ENCODE measurements at regions not wholly inside any gene's neighbourhood (a gene's known extent, or its start where the extent isn't known, plus 50 kb on each side); places are given as distances from the start of the nearest gene placed in this dataset.

GRCh38 chr2:220560192-220560591, 932.8 kb downstream of the SLC4A3 start:
- H3K27me3 ChIP-seq: no peaks in the 10 kb centered on the region; the same call in 1 of the 2 replicates
- H3K36me3 ChIP-seq: no peaks in the 10 kb centered on the region
- H3K27ac ChIP-seq: no peak overlapping the region
- TF ChIP-seq Cebpa-rat (IDR thresholded peaks at IDR 0.05): no peak
- H3K9ac ChIP-seq: no peak overlapping the region
- no peak overlapping the region for H3K4me3 ChIP-seq
- H3K4me1 ChIP-seq: 0 out of 2 replicates have a peak, but pooled peaks cover 5% of the 10 kb centered on the region
- H4K20me1 ChIP-seq: no peaks in the 10 kb centered on the region
- H3K9me3 ChIP-seq: no peaks in the 10 kb centered on the region
- H3K4me2 ChIP-seq: no peak overlapping the region

GRCh38 chr2:220562375-220563140, 935.1 kb downstream of the SLC4A3 start:
- TF ChIP-seq Cebpa-rat (IDR thresholded peaks at IDR 0.05): no peak
- Histone ChIP-seq H3K9ac (no peak overlapping the region), H3K27ac (no peak overlapping the region), H4K20me1 (no peaks in the 10 kb centered on the region), H3K4me3 (no peak overlapping the region), H3K4me2 (no peak overlapping the region), H3K4me1 (no peaks in the 10 kb centered on the region), H3K9me3 (no peaks in the 10 kb centered on the region), H3K36me3 (no peaks in the 10 kb centered on the region), H3K27me3 (no peaks in the 10 kb centered on the region; the same call in 1 of the 2 replicates)

- H3K9me3 ChIP-seq: no peaks in the 10 kb centered on the region
- H3K4me1 ChIP-seq: no peaks in the 10 kb centered on the region
- no peaks in the 10 kb centered on the region for H4K20me1 ChIP-seq
- no peak overlapping the region for H3K27ac ChIP-seq
- no peak overlapping the region for H3K4me3 ChIP-seq
- no peak overlapping the region for H3K9ac ChIP-seq
- no peaks in the 10 kb centered on the region; the same call in 1 of the 2 replicates for H3K27me3 ChIP-seq
- TF ChIP-seq Cebpa-rat (IDR thresholded peaks at IDR 0.05): no peak
- no peak overlapping the region for H3K4me2 ChIP-seq
- no peaks in the 10 kb centered on the region for H3K36me3 ChIP-seq
These were observed 940.9 kb downstream of the SLC4A3 start for GRCh38 chr2:220568296-220568695.

- Histone ChIP-seq H3K27me3 (no peaks in the 10 kb centered on the region; the same call in 1 of the 2 replicates), H3K36me3 (no peaks in the 10 kb centered on the region), H3K4me1 (no peaks in the 10 kb centered on the region), H3K9ac (no peak overlapping the region), H3K4me2 (no peak overlapping the region), H3K4me3 (no peak overlapping the region), H3K27ac (no peak overlapping the region), H4K20me1 (no peaks in the 10 kb centered on the region), H3K9me3 (no peaks in the 10 kb centered on the region)
- TF ChIP-seq Cebpa-rat (IDR thresholded peaks at IDR 0.05): no peak
These were observed 941.9 kb downstream of the SLC4A3 start for GRCh38 chr2:220569112-220569897.

GRCh38 chr2:220572385-220572784, 945.0 kb downstream of the SLC4A3 start:
- Histone ChIP-seq H3K27me3 (no peaks in the 10 kb centered on the region), H4K20me1 (no peaks in the 10 kb centered on the region), H3K4me1 (no peaks in the 10 kb centered on the region), H3K27ac (no peak overlapping the region), H3K9ac (no peak overlapping the region), H3K36me3 (no peaks in the 10 kb centered on the region), H3K4me3 (no peak overlapping the region), H3K9me3 (no peaks in the 10 kb centered on the region), H3K4me2 (no peak overlapping the region)
- no peak for TF ChIP-seq Cebpa-rat (IDR thresholded peaks at IDR 0.05)

- no peak overlapping the region for H3K4me2 ChIP-seq
- H3K9me3 ChIP-seq: no peaks in the 10 kb centered on the region
- H4K20me1 ChIP-seq: no peaks in the 10 kb centered on the region
- no peak overlapping the region for H3K4me3 ChIP-seq
- TF ChIP-seq Cebpa-rat (IDR thresholded peaks at IDR 0.05): no peak
- no peaks in the 10 kb centered on the region for H3K4me1 ChIP-seq
- no peak overlapping the region for H3K27ac ChIP-seq
- H3K36me3 ChIP-seq: no peaks in the 10 kb centered on the region
- H3K27me3 ChIP-seq: no peaks in the 10 kb centered on the region
- no peak overlapping the region for H3K9ac ChIP-seq
These were observed 946.6 kb downstream of the SLC4A3 start for GRCh38 chr2:220574038-220574437.

- no peaks in the 10 kb centered on the region for H4K20me1 ChIP-seq
- no peaks in the 10 kb centered on the region for H3K36me3 ChIP-seq
- H3K27me3 ChIP-seq: no peaks in the 10 kb centered on the region
- H3K9me3 ChIP-seq: no peaks in the 10 kb centered on the region
- H3K27ac ChIP-seq: no peak overlapping the region
- no peak overlapping the region for H3K4me2 ChIP-seq
- no peaks in the 10 kb centered on the region for H3K4me1 ChIP-seq
- H3K4me3 ChIP-seq: no peak overlapping the region
- no peak for TF ChIP-seq Cebpa-rat (IDR thresholded peaks at IDR 0.05)
- no peak overlapping the region for H3K9ac ChIP-seq
These were observed 948.5 kb downstream of the SLC4A3 start for GRCh38 chr2:220575963-220576362.

GRCh38 chr2:220579452-220579851, 952.0 kb downstream of the SLC4A3 start:
- Histone ChIP-seq H3K9me3 (no peaks in the 10 kb centered on the region), H3K4me2 (no peak overlapping the region), H3K9ac (no peak overlapping the region), H3K36me3 (no peaks in the 10 kb centered on the region), H3K27ac (no peak overlapping the region), H3K4me3 (no peak overlapping the region), H4K20me1 (no peaks in the 10 kb centered on the region), H3K27me3 (no peaks in the 10 kb centered on the region), H3K4me1 (no peaks in the 10 kb centered on the region)
- no peak for TF ChIP-seq Cebpa-rat (IDR thresholded peaks at IDR 0.05)

- Histone ChIP-seq H3K9ac (no peak overlapping the region), H3K4me3 (no peak overlapping the region), H3K27ac (no peak overlapping the region), H4K20me1 (no peaks in the 10 kb centered on the region), H3K36me3 (no peaks in the 10 kb centered on the region), H3K9me3 (no peaks in the 10 kb centered on the region), H3K4me1 (no peaks in the 10 kb centered on the region), H3K27me3 (no peaks in the 10 kb centered on the region), H3K4me2 (no peak overlapping the region)
- no peak for TF ChIP-seq Cebpa-rat (IDR thresholded peaks at IDR 0.05)
These were observed 952.7 kb downstream of the SLC4A3 start for GRCh38 chr2:220580113-220580512.

- Histone ChIP-seq H3K36me3 (no peaks in the 10 kb centered on the region), H4K20me1 (no peaks in the 10 kb centered on the region), H3K4me2 (no peak overlapping the region), H3K9me3 (no peaks in the 10 kb centered on the region), H3K27ac (no peak overlapping the region), H3K27me3 (no peaks in the 10 kb centered on the region), H3K9ac (no peak overlapping the region), H3K4me3 (no peak overlapping the region), H3K4me1 (no peaks in the 10 kb centered on the region)
- TF ChIP-seq Cebpa-rat (IDR thresholded peaks at IDR 0.05): no peak
These were observed 956.3 kb downstream of the SLC4A3 start for GRCh38 chr2:220583725-220584124.
